Gastrocnemius medialis (tissue), 4 donors: ENCODE measurements at regions not wholly inside any gene's neighbourhood (a gene's known extent, or its start where the extent isn't known, plus 50 kb on each side); places are given as distances from the start of the nearest gene placed in this dataset.
"Not testable (repeated sequence)": the region's sequence is repeated elsewhere in the genome, so short reads cannot be mapped to it uniquely, and the experiment has no call there.

ENCODE experiments used
- ATAC-seq, 2 donors: fragments of 150-250 bp; one replicate each; pipeline ENCODE4 v1.9.1; 2016
- DNase-seq, 2 donors: peaks; one replicate each; pipeline ENCODE4 v3.0.0-alpha.2; 2019
- H3K27ac ChIP-seq, 4 donors: fragments of 200-600 bp; sonication (generic); 1 replicate in 1 of 4; 2 replicates in 3 of 4; pipeline ENCODE4 v1.5.1; 2016 to 2018; ENCODE audit warnings: mild to moderate bottlenecking in 2 of 4, moderate library complexity in 1 of 4
- H3K27me3 ChIP-seq, 3 donors: fragments of 200-600 bp; sonication (generic) in 2 of 3; 1 replicate in 1 of 3; 2 replicates in 2 of 3; pipeline versions ENCODE4 v1.5.1 to v1.6.0; 2016 to 2019; ENCODE audit warnings: mild to moderate bottlenecking in 1 of 3, moderate library complexity in 1 of 3
- H3K36me3 ChIP-seq, 2 donors: fragments of 200-600 bp; sonication (generic) in 1 of 2; one replicate each; pipeline ENCODE4 v1.5.1; 2017 to 2018
- H3K4me1 ChIP-seq, 2 donors: fragments of 200-600 bp; sonication (generic) in 1 of 2; one replicate each; pipeline ENCODE4 v1.5.1; 2016 to 2017; ENCODE audit warnings: mild to moderate bottlenecking in 2 of 2
- H3K4me3 ChIP-seq, 4 donors: fragments of 200-600 bp; sonication (generic) in 3 of 4; 1 replicate in 1 of 4; 2 replicates in 3 of 4; pipeline ENCODE4 v1.5.1; 2016 to 2019; ENCODE audit warnings: mild to moderate bottlenecking in 2 of 4
- H3K9me3 ChIP-seq, 3 donors: fragments of 200-600 bp; sonication (generic) in 2 of 3; 1 replicate in 1 of 3; 2 replicates in 2 of 3; pipeline ENCODE4 v1.5.1; 2016 to 2019
- CTCF ChIP-seq, 5 experiments: fragments of 450-650 bp in 3 of 5; fragments of 200-600 bp in 2 of 5; sonication (generic) in 2 of 5; IDR thresholded peaks in 4 of 5; conservative IDR thresholded peaks in 1 of 5; 1 replicate in 4 of 5; 2 replicates in 1 of 5; pipeline ENCODE4 v1.5.1; 2016 to 2019; ENCODE audit warnings: antibody characterized with exemption in 5 of 5, mild to moderate bottlenecking in 3 of 5, moderate library complexity in 3 of 5
- POLR2A ChIP-seq, 2 donors: fragments of 450-650 bp; IDR thresholded peaks; one replicate each; pipeline ENCODE4 v1.6.1; 2017; ENCODE audit warnings: antibody characterized with exemption in 2 of 2, mild to moderate bottlenecking in 2 of 2, moderate library complexity in 2 of 2
- in situ Hi-C, 4 donors: fragments of 200-750 bp; cut with MboI; loops; one replicate each; pipeline versions ENCODE4 v1.15.0 to v1.8.0; 2017; ENCODE audit warnings: low sequenced_read_pairs in 4 of 4
- intact Hi-C: fragments of 100-400 bp; cut with DNase I; formaldehyde crosslinking; loops from one replicate; pipeline ENCODE4 v1.15.1; 2023; ENCODE audit warnings: low total_unique reads

DNA sequence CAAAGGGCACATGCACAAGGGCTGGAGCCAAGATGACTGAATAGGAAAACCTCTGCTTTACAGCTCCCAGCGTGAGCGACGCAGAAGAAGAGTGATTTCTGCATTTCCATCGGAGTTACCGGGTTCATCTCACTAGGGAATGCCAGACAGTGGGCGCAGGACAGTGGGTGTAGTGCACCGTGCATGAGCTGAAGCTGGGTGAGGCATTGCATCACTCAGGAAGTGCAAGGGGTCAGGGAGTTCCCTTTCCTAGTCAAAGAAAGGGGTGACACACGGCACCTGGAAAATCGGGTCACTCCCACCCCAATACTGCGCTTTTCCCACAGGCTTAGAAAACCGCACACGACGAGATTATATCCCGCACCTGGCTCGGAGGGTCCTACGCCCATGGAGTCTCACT lies 64.5 kb upstream of the HTR1E start:
- intact Hi-C loops, H3K4me3 ChIP-seq, ATAC-seq, H3K27ac ChIP-seq, in situ Hi-C loops, H3K9me3 ChIP-seq, H3K27me3 ChIP-seq, H3K36me3 ChIP-seq, DNase-seq, H3K4me1 ChIP-seq: not testable (repeated sequence)

- Histone ChIP-seq H3K27me3 (no peaks in the 10 kb centered on the region), H3K27ac (no peak overlapping the region), H3K36me3 (no peaks in the 10 kb centered on the region), H3K4me3 (no peak overlapping the region), H3K9me3 (no peaks in the 10 kb centered on the region), H3K4me1 (no peaks in the 10 kb centered on the region)
- DNase-seq: no peak
- intact Hi-C loops: no loop called here
- TF ChIP-seq CTCF (IDR thresholded peaks at IDR 0.05 in 4 of 5, conservative IDR thresholded peaks at IDR 0.05 in 1 of 5) (no peak), POLR2A (IDR thresholded peaks at IDR 0.05) (no peak)
- no peak for ATAC-seq
- in situ Hi-C loops: no loop called here
Measured at GRCh38 chr6:86871681-86872080, 65.6 kb upstream of the HTR1E start.

- no peak overlapping the region for H3K27ac ChIP-seq
- no peaks in the 10 kb centered on the region for H3K27me3 ChIP-seq
- TF ChIP-seq CTCF (IDR thresholded peaks at IDR 0.05 in 4 of 5, conservative IDR thresholded peaks at IDR 0.05 in 1 of 5): no peak
- TF ChIP-seq POLR2A (IDR thresholded peaks at IDR 0.05): no peak
- DNase-seq (no peak), ATAC-seq (no peak)
- intact Hi-C loops: no loop called here
- H3K4me3 ChIP-seq: no peak overlapping the region
- in situ Hi-C loops: no loop called here
- no peaks in the 10 kb centered on the region for H3K9me3 ChIP-seq
- H3K36me3 ChIP-seq: no peaks in the 10 kb centered on the region
- H3K4me1 ChIP-seq: no peaks in the 10 kb centered on the region
Measured at GRCh38 chr6:86869500-86869899, 67.8 kb upstream of the HTR1E start.

DNA sequence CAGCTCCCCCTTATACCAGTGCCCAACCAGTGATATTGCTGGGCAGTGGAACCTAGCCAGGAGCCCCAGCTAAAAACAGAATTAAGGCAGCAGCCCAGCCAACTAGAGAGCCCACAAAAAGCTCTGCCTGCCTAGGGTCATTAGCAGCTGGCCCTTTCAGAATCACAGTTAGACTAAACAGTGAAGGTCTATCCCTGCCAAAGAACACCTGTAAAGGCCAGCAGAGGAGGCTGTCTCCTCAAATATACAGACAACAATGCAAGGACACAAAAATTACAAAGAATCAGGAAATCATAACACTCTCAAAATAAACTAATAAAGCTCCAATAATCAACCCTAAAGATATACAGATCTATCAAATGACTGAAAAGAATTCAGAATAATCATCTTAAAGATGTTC lies 77.8 kb upstream of the HTR1E start:
- in situ Hi-C loops (no loop called here), intact Hi-C loops (no loop called here)
- Histone ChIP-seq H3K36me3 (no peaks in the 10 kb centered on the region), H3K27me3 (no peaks in the 10 kb centered on the region), H3K4me1 (no peaks in the 10 kb centered on the region), H3K27ac (no peak overlapping the region), H3K4me3 (no peak overlapping the region), H3K9me3 (no peaks in the 10 kb centered on the region)
- DNase-seq (no peak), ATAC-seq (no peak)
- TF ChIP-seq POLR2A (IDR thresholded peaks at IDR 0.05) (no peak), CTCF (IDR thresholded peaks at IDR 0.05 in 4 of 5, conservative IDR thresholded peaks at IDR 0.05 in 1 of 5) (no peak)

DNA sequence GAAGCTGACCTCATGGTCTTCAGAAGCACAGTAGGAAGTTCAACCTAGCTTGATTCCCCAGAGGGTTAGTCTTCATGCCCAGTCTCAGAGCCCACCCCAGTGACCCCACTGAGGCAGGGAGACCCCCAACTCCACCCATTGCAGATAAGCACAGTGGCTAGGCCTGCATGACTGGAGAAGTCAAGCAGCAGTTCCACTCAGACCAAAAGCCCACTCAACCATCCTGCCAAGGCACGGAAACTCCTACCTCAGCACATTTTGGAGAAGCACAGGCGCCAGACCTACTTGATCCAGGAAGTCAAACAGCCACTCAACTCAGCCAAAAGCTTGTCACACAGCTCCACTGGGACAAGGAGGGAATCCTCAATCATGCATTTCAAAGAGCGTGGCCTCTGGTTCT lies 78.4 kb upstream of the HTR1E start:
- H3K4me3 ChIP-seq: no peak overlapping the region
- in situ Hi-C loops: no loop called here
- H3K27me3 ChIP-seq: no peaks in the 10 kb centered on the region
- H3K27ac ChIP-seq: no peak overlapping the region
- intact Hi-C loops: no loop called here
- H3K9me3 ChIP-seq: no peaks in the 10 kb centered on the region
- no peak for TF ChIP-seq CTCF (IDR thresholded peaks at IDR 0.05 in 4 of 5, conservative IDR thresholded peaks at IDR 0.05 in 1 of 5)
- TF ChIP-seq POLR2A (IDR thresholded peaks at IDR 0.05): no peak
- H3K36me3 ChIP-seq: no peaks in the 10 kb centered on the region
- no peaks in the 10 kb centered on the region for H3K4me1 ChIP-seq
- no peak for ATAC-seq
- no peak for DNase-seq
